GM23338 (cell line): ENCODE measurements at regions not wholly inside any gene's neighbourhood (a gene's known extent, or its start where the extent isn't known, plus 50 kb on each side); places are given as distances from the start of the nearest gene placed in this dataset.

Experiments
- ATAC-seq: fragments of 200-7000 bp; cut with Tn5 transposase; 3 replicates; pipeline ENCODE4 v1.9.1; 2020
- DNase-seq: peaks from one replicate; pipeline ENCODE4 v3.0.0-alpha.2; 2015; ENCODE audit warnings: low spot score
- H2AFZ ChIP-seq: fragments of 200-600 bp; sonication (generic); 2 replicates; pipeline ENCODE4 v1.8.0; 2016; ENCODE audit warnings: antibody characterized with exemption, mild to moderate bottlenecking, moderate library complexity
- H3F3A ChIP-seq: fragments of 200-600 bp; sonication (generic); replicated peaks from 2 replicates; pipeline ENCODE4 v1.8.0; 2017; ENCODE audit warnings: antibody characterized with exemption, mixed run types, low read depth
- H3K27ac ChIP-seq: fragments of 200-600 bp; sonication (generic); 2 replicates; pipeline ENCODE4 v1.6.1; 2016; ENCODE audit warnings: low read depth
- H3K27me3 ChIP-seq: fragments of 200-600 bp; sonication (generic); 2 replicates; pipeline ENCODE4 v1.8.0; 2016; ENCODE audit warnings: mild to moderate bottlenecking, mixed run types, moderate library complexity; ENCODE audit not compliant: insufficient read depth
- H3K36me3 ChIP-seq: fragments of 200-600 bp; sonication (generic); 2 replicates; pipeline ENCODE4 v1.8.0; 2016; ENCODE audit warnings: mild to moderate bottlenecking; ENCODE audit not compliant: insufficient read depth
- H3K4me1 ChIP-seq: fragments of 200-600 bp; sonication (generic); 2 replicates; pipeline ENCODE4 v1.8.0; 2016; ENCODE audit warnings: mild to moderate bottlenecking, moderate library complexity; ENCODE audit not compliant: insufficient read depth
- H3K4me2 ChIP-seq: fragments of 200-600 bp; sonication (generic); 2 replicates; pipeline ENCODE4 v1.7.1; 2017; ENCODE audit warnings: mixed run types
- H3K4me3 ChIP-seq: fragments of 200-600 bp; sonication (generic); 2 replicates; pipeline ENCODE4 v1.6.1; 2016; ENCODE audit warnings: mixed run types
- H3K79me2 ChIP-seq: fragments of 200-600 bp; sonication (generic); replicated peaks from 2 replicates; pipeline ENCODE4 v1.8.0; 2017; ENCODE audit warnings: mild to moderate bottlenecking; ENCODE audit not compliant: insufficient read depth
- H3K9me2 ChIP-seq: fragments of 200-600 bp; sonication (generic); 2 replicates; pipeline ENCODE4 v1.8.0; 2017; ENCODE audit not compliant: insufficient read depth
- H4K20me1 ChIP-seq: fragments of 200-600 bp; sonication (generic); replicated peaks from 2 replicates; pipeline ENCODE4 v1.8.0; 2017; ENCODE audit warnings: mild to moderate bottlenecking; ENCODE audit not compliant: insufficient read depth
- H3K27ac Mint-ChIP-seq: 2 replicates; pipeline ENCODE4 v1.8.0; 2020; ENCODE audit warnings: inconsistent platforms, mild to moderate bottlenecking, moderate library complexity, mixed read lengths
- H3K27me3 Mint-ChIP-seq: 3 replicates; pipeline ENCODE4 v1.8.0; 2022; ENCODE audit warnings: low read depth, mild to moderate bottlenecking, moderate library complexity, mixed read lengths, inconsistent platforms; ENCODE audit not compliant: insufficient read depth, poor library complexity
- H3K36me3 Mint-ChIP-seq: 3 replicates; pipeline ENCODE4 v1.8.0; 2021; ENCODE audit warnings: low read depth, mild to moderate bottlenecking, inconsistent platforms, moderate library complexity, mixed read lengths
- H3K4me1 Mint-ChIP-seq: 3 replicates; pipeline ENCODE4 v1.8.0; 2020; ENCODE audit warnings: mild to moderate bottlenecking, inconsistent platforms, mixed read lengths
- H3K4me3 Mint-ChIP-seq: 3 replicates; pipeline ENCODE4 v1.8.0; 2021; ENCODE audit warnings: moderate library complexity, mild to moderate bottlenecking, inconsistent platforms, mixed read lengths
- H3K9me3 Mint-ChIP-seq: 3 replicates; pipeline ENCODE4 v1.8.0; 2020; ENCODE audit warnings: moderate library complexity, mild to moderate bottlenecking, inconsistent platforms, mixed read lengths
- ZNF114 ChIP-seq: fragments of 250-450 bp; sonication (Bioruptor Pico); IDR thresholded peaks from 2 replicates; pipeline ENCODE4 v1.5.0; 2020; ENCODE audit warnings: mild to moderate bottlenecking, moderate library complexity
- TF ChIP-seq, protein P1 (sequence below): fragments of 250-450 bp; sonication (Bioruptor Pico); IDR thresholded peaks from 2 replicates; pipeline ENCODE4 v1.5.0; 2020; ENCODE audit warnings: mild to moderate bottlenecking, moderate library complexity
- TF ChIP-seq, protein P2 (sequence below): IDR thresholded peaks from one replicate; pipeline ENCODE4 v1.6.1; 2018; ENCODE audit warnings: antibody characterized with exemption; ENCODE audit not compliant: unreplicated experiment

DNA sequence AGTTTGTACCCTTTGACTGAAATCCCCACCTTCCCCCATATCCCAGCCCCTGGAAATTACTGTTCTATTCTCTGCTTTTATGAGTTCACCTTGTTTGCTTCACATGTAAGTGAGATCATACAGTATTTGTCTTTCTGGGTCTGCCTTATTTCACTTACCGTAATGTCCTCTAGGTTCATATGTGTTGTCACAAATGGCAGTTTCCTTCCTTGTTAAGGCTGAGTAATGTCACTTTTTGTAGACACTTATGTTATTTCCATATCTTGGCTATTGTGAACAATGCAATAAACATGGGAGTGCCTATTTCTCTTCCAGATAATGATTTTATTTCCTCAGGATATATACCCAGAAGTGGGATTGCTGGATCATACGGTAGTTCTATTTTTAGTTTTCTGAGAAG is 272.3 kb downstream of the MRPS30 start:
- H3K36me3 ChIP-seq, result no peaks in the 10 kb centered on the region
- H3K4me1 Mint-ChIP-seq, result no peaks in the 10 kb centered on the region

More for the DNA sequence above, 272.3 kb downstream of the MRPS30 start:
- Mint-ChIP-seq H3K9me3 (no peaks in the 10 kb centered on the region), H3K27ac (no peak overlapping the region), H3K27me3 (peaks cover 2% of the 10 kb centered on the region), H3K4me3 (no peak overlapping the region), H3K36me3 (no peaks in the 10 kb centered on the region; the same call in 2 of the 3 replicates)
- H3K4me1 ChIP-seq, result peaks cover 6% of the 10 kb centered on the region; the same call in 1 of the 2 replicates
- H3K27ac ChIP-seq, result no peak overlapping the region
- no peak overlapping the region for H3K4me3 ChIP-seq
- H3K9me2 ChIP-seq, result peaks cover 8% of the 10 kb centered on the region; the same call in 1 of the 2 replicates
- DNase-seq, result no peak
- TF ChIP-seq, protein P1, sequence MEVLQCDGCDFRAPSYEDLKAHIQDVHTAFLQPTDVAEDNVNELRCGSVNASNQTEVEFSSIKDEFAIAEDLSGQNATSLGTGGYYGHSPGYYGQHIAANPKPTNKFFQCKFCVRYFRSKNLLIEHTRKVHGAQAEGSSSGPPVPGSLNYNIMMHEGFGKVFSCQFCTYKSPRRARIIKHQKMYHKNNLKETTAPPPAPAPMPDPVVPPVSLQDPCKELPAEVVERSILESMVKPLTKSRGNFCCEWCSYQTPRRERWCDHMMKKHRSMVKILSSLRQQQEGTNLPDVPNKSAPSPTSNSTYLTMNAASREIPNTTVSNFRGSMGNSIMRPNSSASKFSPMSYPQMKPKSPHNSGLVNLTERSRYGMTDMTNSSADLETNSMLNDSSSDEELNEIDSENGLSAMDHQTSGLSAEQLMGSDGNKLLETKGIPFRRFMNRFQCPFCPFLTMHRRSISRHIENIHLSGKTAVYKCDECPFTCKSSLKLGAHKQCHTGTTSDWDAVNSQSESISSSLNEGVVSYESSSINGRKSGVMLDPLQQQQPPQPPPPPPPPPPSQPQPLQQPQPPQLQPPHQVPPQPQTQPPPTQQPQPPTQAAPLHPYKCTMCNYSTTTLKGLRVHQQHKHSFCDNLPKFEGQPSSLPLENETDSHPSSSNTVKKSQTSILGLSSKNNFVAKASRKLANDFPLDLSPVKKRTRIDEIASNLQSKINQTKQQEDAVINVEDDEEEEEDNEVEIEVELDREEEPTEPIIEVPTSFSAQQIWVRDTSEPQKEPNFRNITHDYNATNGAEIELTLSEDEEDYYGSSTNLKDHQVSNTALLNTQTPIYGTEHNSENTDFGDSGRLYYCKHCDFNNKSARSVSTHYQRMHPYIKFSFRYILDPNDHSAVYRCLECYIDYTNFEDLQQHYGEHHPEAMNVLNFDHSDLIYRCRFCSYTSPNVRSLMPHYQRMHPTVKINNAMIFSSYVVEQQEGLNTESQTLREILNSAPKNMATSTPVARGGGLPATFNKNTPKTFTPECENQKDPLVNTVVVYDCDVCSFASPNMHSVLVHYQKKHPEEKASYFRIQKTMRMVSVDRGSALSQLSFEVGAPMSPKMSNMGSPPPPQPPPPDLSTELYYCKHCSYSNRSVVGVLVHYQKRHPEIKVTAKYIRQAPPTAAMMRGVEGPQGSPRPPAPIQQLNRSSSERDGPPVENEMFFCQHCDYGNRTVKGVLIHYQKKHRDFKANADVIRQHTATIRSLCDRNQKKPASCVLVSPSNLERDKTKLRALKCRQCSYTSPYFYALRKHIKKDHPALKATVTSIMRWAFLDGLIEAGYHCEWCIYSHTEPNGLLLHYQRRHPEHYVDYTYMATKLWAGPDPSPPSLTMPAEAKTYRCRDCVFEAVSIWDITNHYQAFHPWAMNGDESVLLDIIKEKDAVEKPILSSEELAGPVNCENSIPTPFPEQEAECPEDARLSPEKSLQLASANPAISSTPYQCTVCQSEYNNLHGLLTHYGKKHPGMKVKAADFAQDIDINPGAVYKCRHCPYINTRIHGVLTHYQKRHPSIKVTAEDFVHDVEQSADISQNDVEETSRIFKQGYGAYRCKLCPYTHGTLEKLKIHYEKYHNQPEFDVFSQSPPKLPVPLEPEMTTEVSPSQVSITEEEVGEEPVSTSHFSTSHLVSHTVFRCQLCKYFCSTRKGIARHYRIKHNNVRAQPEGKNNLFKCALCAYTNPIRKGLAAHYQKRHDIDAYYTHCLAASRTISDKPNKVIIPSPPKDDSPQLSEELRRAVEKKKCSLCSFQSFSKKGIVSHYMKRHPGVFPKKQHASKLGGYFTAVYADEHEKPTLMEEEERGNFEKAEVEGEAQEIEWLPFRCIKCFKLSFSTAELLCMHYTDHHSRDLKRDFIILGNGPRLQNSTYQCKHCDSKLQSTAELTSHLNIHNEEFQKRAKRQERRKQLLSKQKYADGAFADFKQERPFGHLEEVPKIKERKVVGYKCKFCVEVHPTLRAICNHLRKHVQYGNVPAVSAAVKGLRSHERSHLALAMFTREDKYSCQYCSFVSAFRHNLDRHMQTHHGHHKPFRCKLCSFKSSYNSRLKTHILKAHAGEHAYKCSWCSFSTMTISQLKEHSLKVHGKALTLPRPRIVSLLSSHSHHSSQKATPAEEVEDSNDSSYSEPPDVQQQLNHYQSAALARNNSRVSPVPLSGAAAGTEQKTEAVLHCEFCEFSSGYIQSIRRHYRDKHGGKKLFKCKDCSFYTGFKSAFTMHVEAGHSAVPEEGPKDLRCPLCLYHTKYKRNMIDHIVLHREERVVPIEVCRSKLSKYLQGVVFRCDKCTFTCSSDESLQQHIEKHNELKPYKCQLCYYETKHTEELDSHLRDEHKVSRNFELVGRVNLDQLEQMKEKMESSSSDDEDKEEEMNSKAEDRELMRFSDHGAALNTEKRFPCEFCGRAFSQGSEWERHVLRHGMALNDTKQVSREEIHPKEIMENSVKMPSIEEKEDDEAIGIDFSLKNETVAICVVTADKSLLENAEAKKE (CRISPR knock-in tag), result no peak
- TF ChIP-seq ZNF114 (CRISPR knock-in tag), result no peak
- TF ChIP-seq, protein P2, sequence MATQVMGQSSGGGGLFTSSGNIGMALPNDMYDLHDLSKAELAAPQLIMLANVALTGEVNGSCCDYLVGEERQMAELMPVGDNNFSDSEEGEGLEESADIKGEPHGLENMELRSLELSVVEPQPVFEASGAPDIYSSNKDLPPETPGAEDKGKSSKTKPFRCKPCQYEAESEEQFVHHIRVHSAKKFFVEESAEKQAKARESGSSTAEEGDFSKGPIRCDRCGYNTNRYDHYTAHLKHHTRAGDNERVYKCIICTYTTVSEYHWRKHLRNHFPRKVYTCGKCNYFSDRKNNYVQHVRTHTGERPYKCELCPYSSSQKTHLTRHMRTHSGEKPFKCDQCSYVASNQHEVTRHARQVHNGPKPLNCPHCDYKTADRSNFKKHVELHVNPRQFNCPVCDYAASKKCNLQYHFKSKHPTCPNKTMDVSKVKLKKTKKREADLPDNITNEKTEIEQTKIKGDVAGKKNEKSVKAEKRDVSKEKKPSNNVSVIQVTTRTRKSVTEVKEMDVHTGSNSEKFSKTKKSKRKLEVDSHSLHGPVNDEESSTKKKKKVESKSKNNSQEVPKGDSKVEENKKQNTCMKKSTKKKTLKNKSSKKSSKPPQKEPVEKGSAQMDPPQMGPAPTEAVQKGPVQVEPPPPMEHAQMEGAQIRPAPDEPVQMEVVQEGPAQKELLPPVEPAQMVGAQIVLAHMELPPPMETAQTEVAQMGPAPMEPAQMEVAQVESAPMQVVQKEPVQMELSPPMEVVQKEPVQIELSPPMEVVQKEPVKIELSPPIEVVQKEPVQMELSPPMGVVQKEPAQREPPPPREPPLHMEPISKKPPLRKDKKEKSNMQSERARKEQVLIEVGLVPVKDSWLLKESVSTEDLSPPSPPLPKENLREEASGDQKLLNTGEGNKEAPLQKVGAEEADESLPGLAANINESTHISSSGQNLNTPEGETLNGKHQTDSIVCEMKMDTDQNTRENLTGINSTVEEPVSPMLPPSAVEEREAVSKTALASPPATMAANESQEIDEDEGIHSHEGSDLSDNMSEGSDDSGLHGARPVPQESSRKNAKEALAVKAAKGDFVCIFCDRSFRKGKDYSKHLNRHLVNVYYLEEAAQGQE, result no peak
- H2AFZ ChIP-seq, result no peak overlapping the region
- ATAC-seq, result no peak
- H3K4me2 ChIP-seq, result no peak overlapping the region
- H4K20me1 ChIP-seq, result no peaks in the 10 kb centered on the region
- H3F3A ChIP-seq, result no peaks in the 10 kb centered on the region
- no peaks in the 10 kb centered on the region for H3K27me3 ChIP-seq
- H3K79me2 ChIP-seq, result no peaks in the 10 kb centered on the region
